ENCODE measurements at regions not wholly inside any gene's neighbourhood (a gene's known extent, or its start where the extent isn't known, plus 50 kb on each side); places are given as distances from the start of the nearest gene placed in this dataset.

DNA sequence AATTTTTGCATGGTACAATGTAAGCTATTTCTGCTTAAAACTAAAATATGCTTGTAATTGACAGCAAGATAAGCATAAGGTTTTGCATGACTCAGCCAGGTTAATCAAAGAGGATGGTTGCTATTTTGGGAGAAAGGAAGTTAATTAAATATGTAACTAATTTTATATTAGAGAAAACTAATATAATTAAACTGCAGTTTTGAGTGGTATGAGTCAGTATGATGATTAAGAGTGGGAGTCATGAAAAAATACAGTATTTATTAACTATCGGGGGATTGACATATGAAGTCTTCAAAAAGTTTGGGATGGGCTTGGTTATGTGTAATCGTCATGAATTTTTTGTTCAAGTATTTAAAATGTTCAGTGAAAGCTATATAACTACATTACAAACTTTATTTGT lies 54.0 kb upstream of the CDK20 start:
- TF ChIP-seq EGR1 (IDR thresholded peaks at IDR 0.05; ENCODE audit: borderline replicate concordance, low read depth, low read length) (no peak), CTCF (IDR thresholded peaks at IDR 0.05; ENCODE audit: control extremely low read depth in 1 of 3, insufficient read depth in 1 of 3, low read depth in 1 of 3, low read length in 3 of 3) (no peak), ATF3 (IDR thresholded peaks at IDR 0.05; ENCODE audit: insufficient read depth, low read depth, low read length) (no peak), TAF1 (IDR thresholded peaks at IDR 0.05; ENCODE audit: low read depth, low read length) (no peak), SP4 (IDR thresholded peaks at IDR 0.05; ENCODE audit: low read length) (no peak), SP1 (IDR thresholded peaks at IDR 0.05; ENCODE audit: low read depth, low read length) (no peak), EP300 (IDR thresholded peaks at IDR 0.05; ENCODE audit: borderline replicate concordance in 1 of 2, low read depth in 2 of 2, low read length in 2 of 2) (no peak), MAFK (IDR thresholded peaks at IDR 0.05; ENCODE audit: low read depth, low read length) (no peak), TEAD4 (IDR thresholded peaks at IDR 0.05; ENCODE audit: low read depth, low read length) (no peak)
